NB4 (cell line): ENCODE measurements at regions not wholly inside any gene's neighbourhood (a gene's known extent, or its start where the extent isn't known, plus 50 kb on each side); places are given as distances from the start of the nearest gene placed in this dataset.

Experiments used
- TF ChIP-seq, protein P1 (sequence below): IDR thresholded peaks from one replicate; pipeline ENCODE4 v1.5.1; 2012; ENCODE audit warnings: low read depth, low read length
- TF ChIP-seq, protein P2 (sequence below): IDR thresholded peaks from 2 replicates; pipeline ENCODE4 v1.6.1; 2011; ENCODE audit warnings: low read depth, low read length

DNA sequence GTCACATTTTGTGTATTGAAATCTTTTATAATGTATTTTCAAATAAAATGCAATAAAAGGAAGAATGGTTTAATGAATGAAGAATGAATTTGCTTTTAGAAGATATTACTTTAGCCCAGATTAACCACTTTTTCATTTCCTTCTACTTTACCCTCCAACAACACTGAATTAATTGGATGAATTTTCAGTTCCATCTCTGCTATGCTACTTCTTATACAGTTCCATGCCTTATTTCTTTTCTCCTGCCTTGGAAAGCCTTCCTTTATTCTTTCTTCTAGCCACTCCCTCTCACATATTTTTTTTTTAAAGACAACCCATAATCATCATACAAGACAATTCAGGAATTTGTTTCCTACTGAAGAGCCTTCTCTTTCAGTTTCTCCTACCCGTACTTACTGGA, 296.6 kb upstream of the TNC start:
- TF ChIP-seq, protein P1, sequence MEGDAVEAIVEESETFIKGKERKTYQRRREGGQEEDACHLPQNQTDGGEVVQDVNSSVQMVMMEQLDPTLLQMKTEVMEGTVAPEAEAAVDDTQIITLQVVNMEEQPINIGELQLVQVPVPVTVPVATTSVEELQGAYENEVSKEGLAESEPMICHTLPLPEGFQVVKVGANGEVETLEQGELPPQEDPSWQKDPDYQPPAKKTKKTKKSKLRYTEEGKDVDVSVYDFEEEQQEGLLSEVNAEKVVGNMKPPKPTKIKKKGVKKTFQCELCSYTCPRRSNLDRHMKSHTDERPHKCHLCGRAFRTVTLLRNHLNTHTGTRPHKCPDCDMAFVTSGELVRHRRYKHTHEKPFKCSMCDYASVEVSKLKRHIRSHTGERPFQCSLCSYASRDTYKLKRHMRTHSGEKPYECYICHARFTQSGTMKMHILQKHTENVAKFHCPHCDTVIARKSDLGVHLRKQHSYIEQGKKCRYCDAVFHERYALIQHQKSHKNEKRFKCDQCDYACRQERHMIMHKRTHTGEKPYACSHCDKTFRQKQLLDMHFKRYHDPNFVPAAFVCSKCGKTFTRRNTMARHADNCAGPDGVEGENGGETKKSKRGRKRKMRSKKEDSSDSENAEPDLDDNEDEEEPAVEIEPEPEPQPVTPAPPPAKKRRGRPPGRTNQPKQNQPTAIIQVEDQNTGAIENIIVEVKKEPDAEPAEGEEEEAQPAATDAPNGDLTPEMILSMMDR, result no peak
- TF ChIP-seq, protein P2, sequence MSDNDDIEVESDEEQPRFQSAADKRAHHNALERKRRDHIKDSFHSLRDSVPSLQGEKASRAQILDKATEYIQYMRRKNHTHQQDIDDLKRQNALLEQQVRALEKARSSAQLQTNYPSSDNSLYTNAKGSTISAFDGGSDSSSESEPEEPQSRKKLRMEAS, result no peak
